K562 (cell line): ENCODE measurements at regions not wholly inside any gene's neighbourhood (a gene's known extent, or its start where the extent isn't known, plus 50 kb on each side); places are given as distances from the start of the nearest gene placed in this dataset.

Source experiments
- ATAC-seq: fragments of 200-7000 bp; cut with Tn5 transposase; 3 replicates; pipeline ENCODE4 v1.9.1; 2020; ENCODE audit warnings: moderate library complexity
- BruUV-seq: library from RNA; stranded (reverse); fragments of 400-500 nt; replicated peaks from 2 replicates; lab custom pipeline; 2021; lab: Mats Ljungman, UMichigan
- CTCF ChIA-PET: fragments of 300-600 bp; formaldehyde crosslinking; extraction: SDS; loops from one replicate; lab custom pipeline; 2021; ENCODE audit warnings: low intra/inter-chr PET ratio; lab: Yijun Ruan, JAX
- POLR2A ChIA-PET: fragments of 300-600, 350-650 bp; sonication (Branson Sonifier 250); formaldehyde crosslinking; extraction: SDS; loops from one replicate; lab custom pipeline; 2021; ENCODE audit warnings: antibody characterized with exemption, inconsistent platforms; lab: Yijun Ruan, JAX
- DNase-seq, 4 experiments: peaks; one replicate each; pipeline versions ENCODE4 v3.0.0 to v3.0.0-alpha.2; 2011 to 2018; ENCODE audit warnings: low spot score in 3 of 4, mixed read lengths in 3 of 4; ENCODE audit errors: extremely low read depth in 1 of 4
- FAIRE-seq: peaks from 2 replicates; lab custom pipeline; 2011; peaks lifted over from hg19 to GRCh38; lab: Jason Lieb, UNC
- H2AFZ ChIP-seq: 2 replicates; pipeline ENCODE4 v1.6.0; 2011; ENCODE audit warnings: low read depth, low read length, control low read depth, inconsistent platforms
- H3K27ac ChIP-seq: fragments of 200-600 bp; 3 replicates; pipeline ENCODE4 v1.8.0; 2011; ENCODE audit warnings: low read depth, mild to moderate bottlenecking, control low read depth, inconsistent platforms, low read length, moderate library complexity, mixed read lengths; ENCODE audit errors: extremely low read depth
- H3K27me3 ChIP-seq, 2 experiments: fragments of 300-600 bp in 1 of 2; 2 replicates in 1 of 2; 3 replicates in 1 of 2; pipeline versions ENCODE4 v1.6.0 to v1.8.0; 2011; ENCODE audit warnings: inconsistent platforms in 2 of 2, low read length in 2 of 2, mild to moderate bottlenecking in 1 of 2, mixed read lengths in 1 of 2, moderate library complexity in 1 of 2; ENCODE audit not compliant: control insufficient read depth in 2 of 2, insufficient read depth in 2 of 2
- H3K36me3 ChIP-seq: fragments of 300-600 bp; 3 replicates; pipeline ENCODE4 v1.8.0; 2011; ENCODE audit warnings: mild to moderate bottlenecking, low read length, inconsistent platforms; ENCODE audit not compliant: control insufficient read depth, insufficient read depth
- H3K4me1 ChIP-seq, 2 experiments: fragments of 200-600 bp in 1 of 2; replicated peaks in 1 of 2; 2 replicates in 1 of 2; 3 replicates in 1 of 2; pipeline versions ENCODE4 v1.5.1 to v1.8.0; 2011; ENCODE audit warnings: inconsistent platforms in 2 of 2, low read length in 2 of 2, mild to moderate bottlenecking in 1 of 2, mixed read lengths in 1 of 2, moderate library complexity in 1 of 2; ENCODE audit not compliant: control insufficient read depth in 2 of 2, insufficient read depth in 2 of 2
- H3K4me2 ChIP-seq: 2 replicates; pipeline ENCODE4 v1.6.1; 2011; ENCODE audit warnings: low read length, control low read depth, inconsistent platforms, mixed read lengths; ENCODE audit not compliant: insufficient read depth
- H3K4me3 ChIP-seq: fragments of 200-600 bp; sonication (generic), shearing (Covaris generic); 2 replicates; pipeline ENCODE4 v1.5.1; 2016; ENCODE audit warnings: control low read depth, inconsistent platforms
- H3K79me2 ChIP-seq: fragments of 200-600 bp; 3 replicates; pipeline ENCODE4 v1.8.0; 2011; ENCODE audit warnings: low read length, inconsistent platforms; ENCODE audit not compliant: control insufficient read depth, insufficient read depth
- H3K9ac ChIP-seq, 2 experiments: 2 replicates each; pipeline versions ENCODE4 v1.6.0 to v1.6.1; 2011; ENCODE audit warnings: low read depth in 2 of 2, low read length in 2 of 2, control low read depth in 1 of 2, inconsistent platforms in 1 of 2, mild to moderate bottlenecking in 1 of 2, mixed read lengths in 1 of 2; ENCODE audit not compliant: insufficient read depth in 1 of 2
- H3K9me1 ChIP-seq: one replicate; pipeline ENCODE4 v1.6.0; 2011; ENCODE audit warnings: inconsistent platforms, mild to moderate bottlenecking, low read length, moderate library complexity; ENCODE audit not compliant: control insufficient read depth, insufficient read depth
- H3K9me3 ChIP-seq: replicated peaks from 2 replicates; pipeline ENCODE4 v1.5.1; 2011; ENCODE audit warnings: low read depth, low read length, inconsistent platforms; ENCODE audit not compliant: control insufficient read depth, insufficient read depth
- H4K20me1 ChIP-seq: replicated peaks from 2 replicates; pipeline ENCODE4 v1.6.1; 2011; ENCODE audit warnings: low read length, inconsistent platforms, mixed read lengths; ENCODE audit not compliant: control insufficient read depth, insufficient read depth
- EWSR1 ChIP-seq: fragments of 450-650 bp; IDR thresholded peaks from 2 replicates; pipeline ENCODE4 v1.6.1; 2018; ENCODE audit warnings: borderline replicate concordance, mild to moderate bottlenecking, low read depth, moderate library complexity; ENCODE audit not compliant: partially characterized antibody
- GATAD2A ChIP-seq: fragments of 450-650 bp; IDR thresholded peaks from 2 replicates; pipeline ENCODE4 v1.6.1; 2017
- HDAC1 ChIP-seq, 2 experiments: fragments of 450-650 bp; IDR thresholded peaks; 2 replicates each; pipeline ENCODE4 v1.6.1; 2016 to 2017; ENCODE audit warnings: inconsistent platforms in 1 of 2, mild to moderate bottlenecking in 1 of 2, moderate library complexity in 1 of 2
- KDM5B ChIP-seq: fragments of 200-600 bp; sonication (generic); IDR thresholded peaks from 2 replicates; pipeline ENCODE4 v1.6.1; 2012; ENCODE audit warnings: low read depth, mild to moderate bottlenecking, moderate library complexity, low read length, control low read depth, inconsistent platforms; ENCODE audit not compliant: insufficient replicate concordance
- LCOR ChIP-seq: sonication (generic); formaldehyde crosslinking; IDR thresholded peaks from 2 replicates; pipeline ENCODE4 v1.8.0; 2022; ENCODE audit warnings: mild to moderate bottlenecking, missing genetic modification reagents
- LEF1 ChIP-seq: fragments of 450-650 bp; IDR thresholded peaks from 2 replicates; pipeline ENCODE4 v1.6.1; 2016; ENCODE audit warnings: mild to moderate bottlenecking
- NR0B1 ChIP-seq: fragments of 450-650 bp; IDR thresholded peaks from one replicate; pipeline ENCODE4 v1.6.1; 2018; ENCODE audit warnings: mild to moderate bottlenecking, moderate library complexity; ENCODE audit not compliant: partially characterized antibody
- NRF1 ChIP-seq, 2 experiments: fragments of 450-650 bp; IDR thresholded peaks in 1 of 2; conservative IDR thresholded peaks in 1 of 2; 2 replicates each; pipeline ENCODE4 v1.6.1; 2014; ENCODE audit warnings: mild to moderate bottlenecking in 2 of 2
- PYGO2 ChIP-seq: fragments of 450-650 bp; IDR thresholded peaks from 2 replicates; pipeline ENCODE4 v1.6.1; 2016; ENCODE audit warnings: mild to moderate bottlenecking, missing genetic modification characterization, moderate library complexity, missing compliant biosample characterization
- SP2 ChIP-seq: IDR thresholded peaks from 2 replicates; pipeline ENCODE4 v1.6.1; 2011; ENCODE audit warnings: mild to moderate bottlenecking, low read depth, low read length, moderate library complexity; ENCODE audit not compliant: poor library complexity, severe bottlenecking; ENCODE audit errors: extremely low read depth
- YBX1 ChIP-seq: fragments of 450-650 bp; IDR thresholded peaks from 2 replicates; pipeline ENCODE4 v1.7.1; 2016; ENCODE audit warnings: mild to moderate bottlenecking
- ZFP36 ChIP-seq: fragments of 150-350 bp; IDR thresholded peaks from 2 replicates; pipeline ENCODE4 v1.6.1; 2018; ENCODE audit warnings: low read length, low read depth; ENCODE audit not compliant: partially characterized antibody
- ZFPM2 ChIP-seq: fragments of 250-450 bp; sonication (Bioruptor Pico); IDR thresholded peaks from 2 replicates; pipeline ENCODE4 v1.5.1; 2022; ENCODE audit warnings: mild to moderate bottlenecking
- ZNF146 ChIP-seq: IDR thresholded peaks from one replicate; pipeline ENCODE4 v1.6.1; 2018; ENCODE audit warnings: missing compliant biosample characterization; ENCODE audit not compliant: unreplicated experiment
- WGBS: fragments of 100-300 bp; shearing (Covaris generic); methylation state at CpG from one replicate; pipeline ENCODE4 v1.1.6; 2016; ENCODE audit warnings: low coverage, mixed read lengths; ENCODE audit not compliant: insufficient coverage; ENCODE audit errors: missing lambda C conversion rate; 5-methylcytosine and 5-hydroxymethylcytosine counted together
- in situ Hi-C: fragments of 300-500 bp; cut with MboI; formaldehyde crosslinking; loops from 4 replicates; pipeline ENCODE4 v1.15.0; 2018; ENCODE audit warnings: inconsistent platforms, mixed read lengths
- intact Hi-C: fragments of 100-400 bp; cut with micrococcal nuclease; formaldehyde crosslinking; loops from 2 replicates; pipeline ENCODE4 v1.14.2; 2022

- in situ Hi-C loops = no loop called here
- Histone ChIP-seq H4K20me1 (no peaks in the 10 kb centered on the region), H3K4me1 (no peaks in the 10 kb centered on the region), H3K9ac (no peak overlapping the region), H3K9me3 (no peaks in the 10 kb centered on the region), H3K79me2 (no peaks in the 10 kb centered on the region), H3K4me2 (no peak overlapping the region), H3K36me3 (no peaks in the 10 kb centered on the region)
- CTCF ChIA-PET = no interaction called here
- intact Hi-C loops = no loop called here
- no peak for ATAC-seq
- DNase-seq = no peak
- POLR2A ChIA-PET = no interaction called here
- no peak for FAIRE-seq
- TF ChIP-seq LEF1 (no peak), HDAC1 (IDR thresholded peaks at IDR 0.05) (no peak), PYGO2 (tag) (no peak), YBX1 (no peak), GATAD2A (no peak), NRF1 (conservative IDR thresholded peaks at IDR 0.05 in 1 of 2, IDR thresholded peaks at IDR 0.05 in 1 of 2) (no peak), KDM5B (no peak), ZFP36 (no peak)
- TF ChIP-seq, all 486 proteins: peak for 0
- H3K27ac ChIP-seq = no peak overlapping the region
- WGBS = 6% methylated on average over 3 of the region's 3 CpGs
- no peak overlapping the region for H3K4me3 ChIP-seq
- H3K9me1 ChIP-seq = no peaks in the 10 kb centered on the region
- no peak overlapping the region for H2AFZ ChIP-seq
- no peaks in the 10 kb centered on the region for H3K27me3 ChIP-seq
- BruUV-seq = no TSS peak
Measured at GRCh38 chr2:34317797-34318196, 718.7 kb upstream of the FAM98A start.

GRCh38 chr2:34316788-34317187 is 717.7 kb upstream of the FAM98A start:
- H2AFZ ChIP-seq = no peak overlapping the region
- CTCF ChIA-PET = no interaction called here
- H3K9me1 ChIP-seq = no peaks in the 10 kb centered on the region
- H3K36me3 ChIP-seq = no peaks in the 10 kb centered on the region
- no peaks in the 10 kb centered on the region for H3K9me3 ChIP-seq
- no peak for FAIRE-seq
- H3K4me2 ChIP-seq = no peak overlapping the region
- intact Hi-C loops = no loop called here
- no peak overlapping the region for H3K9ac ChIP-seq
- in situ Hi-C loops = no loop called here
- BruUV-seq = no TSS peak
- H4K20me1 ChIP-seq = no peaks in the 10 kb centered on the region
- 9% methylated on average over 1 of the region's 1 CpG for WGBS
- H3K4me3 ChIP-seq = no peak overlapping the region
- H3K27ac ChIP-seq = no peak overlapping the region
- no peak for ATAC-seq
- H3K27me3 ChIP-seq = no peaks in the 10 kb centered on the region
- DNase-seq = no peak
- H3K79me2 ChIP-seq = no peaks in the 10 kb centered on the region
- no peaks in the 10 kb centered on the region for H3K4me1 ChIP-seq
- POLR2A ChIA-PET = no interaction called here
- no peak for TF ChIP-seq NR0B1
- TF ChIP-seq LCOR (CRISPR knock-in tag) = no peak
- TF ChIP-seq ZFPM2 (CRISPR knock-in tag) = no peak
- no peak for TF ChIP-seq SP2
- TF ChIP-seq ZNF146 (CRISPR knock-in tag) = no peak
- no peak for TF ChIP-seq EWSR1
